ENCODE measurements at regions not wholly inside any gene's neighbourhood (a gene's known extent, or its start where the extent isn't known, plus 50 kb on each side); places are given as distances from the start of the nearest gene placed in this dataset.

DNA sequence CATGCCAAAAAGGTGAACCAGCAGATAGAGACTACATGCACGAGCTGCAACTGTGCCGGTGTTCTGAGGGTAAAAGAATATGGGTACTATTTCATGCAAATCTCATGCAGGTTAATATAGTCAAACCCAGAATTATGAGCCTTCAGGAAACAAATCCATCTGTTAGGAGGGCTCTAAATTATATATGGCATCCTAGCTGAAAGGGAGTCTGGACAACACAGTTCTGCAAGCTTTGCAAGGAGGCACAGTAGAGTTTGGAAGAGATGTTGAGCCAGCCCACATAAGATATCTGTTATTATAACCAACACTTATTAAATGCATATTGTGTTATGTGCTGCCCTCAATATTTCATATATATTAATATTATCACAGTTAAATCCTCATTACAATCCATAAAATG, 50.5 kb upstream of the PALMD start:
- no peaks in the 10 kb centered on the region; the same call in 1 of the 2 replicates for H3K4me1 Mint-ChIP-seq

More for the DNA sequence above, 50.5 kb upstream of the PALMD start:
- Mint-ChIP-seq H3K9me3 (peaks cover 8% of the 10 kb centered on the region), H3K27ac (no peak overlapping the region), H3K36me3 (no peaks in the 10 kb centered on the region), H3K4me3 (no peak overlapping the region), H3K27me3 (ENCODE audit: low read depth) (no peaks in the 10 kb centered on the region)
- CTCF ChIA-PET, result no interaction called here
- POLR2A ChIA-PET, result no interaction called here
- no peak for DNase-seq (ENCODE audit: low spot score)
- no peak for TF ChIP-seq NR2C2 (CRISPR knock-in tag; IDR thresholded peaks at IDR 0.05)
- no peak for ATAC-seq

Measured in WTC11 (cell line).